Mesenchymal stem cell (in vitro differentiated cells and primary cell): ENCODE measurements at regions not wholly inside any gene's neighbourhood (a gene's known extent, or its start where the extent isn't known, plus 50 kb on each side); places are given as distances from the start of the nearest gene placed in this dataset.

Experiments
- DNase-seq: peaks from one replicate; pipeline ENCODE4 v3.0.0-alpha.2; 2013
- H2AFZ ChIP-seq: one replicate; pipeline ENCODE4 v1.6.1; 2013; ENCODE audit warnings: low read depth, mild to moderate bottlenecking, control low read depth, inconsistent platforms, low read length, moderate library complexity
- H2AK5ac ChIP-seq: 2 replicates; pipeline ENCODE4 v1.6.1; 2013; ENCODE audit warnings: low read length, moderate library complexity, mild to moderate bottlenecking, inconsistent platforms; ENCODE audit not compliant: severe bottlenecking
- H2BK120ac ChIP-seq: one replicate; pipeline ENCODE4 v1.6.1; 2013; ENCODE audit warnings: low read depth, mild to moderate bottlenecking, inconsistent platforms, low read length, moderate library complexity
- H2BK12ac ChIP-seq, 2 experiments: one replicate each; pipeline ENCODE4 v1.6.1; 2013; ENCODE audit warnings: inconsistent platforms in 2 of 2, low read length in 2 of 2, mild to moderate bottlenecking in 2 of 2, moderate library complexity in 2 of 2, control low read depth in 1 of 2
- H2BK15ac ChIP-seq: one replicate; pipeline ENCODE4 v1.6.1; 2013; ENCODE audit warnings: mild to moderate bottlenecking, low read depth, inconsistent platforms; ENCODE audit not compliant: poor library complexity, severe bottlenecking
- H2BK5ac ChIP-seq: 2 replicates; pipeline ENCODE4 v1.6.1; 2013; ENCODE audit warnings: low read depth, mild to moderate bottlenecking, low read length, control low read depth, inconsistent platforms; ENCODE audit not compliant: poor library complexity, severe bottlenecking
- H3K14ac ChIP-seq, 2 experiments: one replicate each; pipeline ENCODE4 v1.6.1; 2013; ENCODE audit warnings: inconsistent platforms in 2 of 2, low read length in 2 of 2, control low read depth in 1 of 2, mild to moderate bottlenecking in 1 of 2, moderate library complexity in 1 of 2
- H3K18ac ChIP-seq, 2 experiments: one replicate each; pipeline ENCODE4 v1.6.1; 2013; ENCODE audit warnings: inconsistent platforms in 2 of 2, low read length in 2 of 2, control low read depth in 1 of 2, low read depth in 1 of 2, mild to moderate bottlenecking in 1 of 2
- H3K23ac ChIP-seq, 2 experiments: one replicate each; pipeline ENCODE4 v1.6.1; 2013; ENCODE audit warnings: inconsistent platforms in 2 of 2, low read length in 2 of 2, mild to moderate bottlenecking in 2 of 2, moderate library complexity in 2 of 2, control low read depth in 1 of 2
- H3K27ac ChIP-seq: 2 replicates; pipeline ENCODE4 v1.5.1; 2013; ENCODE audit warnings: mild to moderate bottlenecking, moderate library complexity, low read length, control low read depth, inconsistent platforms; ENCODE audit not compliant: poor library complexity, severe bottlenecking
- H3K27me3 ChIP-seq, 2 experiments: 2 replicates each; pipeline versions ENCODE4 v1.6.1 to v1.7.0; 2013; ENCODE audit warnings: low read length in 2 of 2, mild to moderate bottlenecking in 2 of 2, moderate library complexity in 2 of 2, control low read depth in 1 of 2, inconsistent platforms in 1 of 2; ENCODE audit not compliant: control insufficient read depth in 1 of 2, insufficient read depth in 1 of 2
- H3K36me3 ChIP-seq, 2 experiments: 2 replicates each; pipeline versions ENCODE4 v1.6.1 to v1.7.0; 2013; ENCODE audit warnings: low read length in 2 of 2, control low read depth in 1 of 2, inconsistent platforms in 1 of 2, low read depth in 1 of 2, mild to moderate bottlenecking in 1 of 2; ENCODE audit not compliant: insufficient read depth in 2 of 2, control insufficient read depth in 1 of 2
- H3K4ac ChIP-seq, 2 experiments: one replicate each; pipeline ENCODE4 v1.6.1; 2013; ENCODE audit warnings: inconsistent platforms in 2 of 2, low read length in 2 of 2, mild to moderate bottlenecking in 2 of 2, moderate library complexity in 2 of 2, control low read depth in 1 of 2, low read depth in 1 of 2
- H3K4me1 ChIP-seq: 2 replicates; pipeline ENCODE4 v1.6.1; 2013; ENCODE audit warnings: low read depth, low read length, control low read depth; ENCODE audit not compliant: control insufficient read depth, insufficient read depth
- H3K4me2 ChIP-seq: 2 replicates; pipeline ENCODE4 v1.6.1; 2013; ENCODE audit warnings: low read length, mild to moderate bottlenecking, inconsistent platforms; ENCODE audit not compliant: poor library complexity, severe bottlenecking
- H3K4me3 ChIP-seq, 2 experiments: 2 replicates each; pipeline versions ENCODE4 v1.5.1 to v1.7.0; 2013; ENCODE audit warnings: low read length in 2 of 2, mild to moderate bottlenecking in 2 of 2, control low read depth in 1 of 2, low read depth in 1 of 2; ENCODE audit not compliant: insufficient read depth in 1 of 2
- H3K79me1 ChIP-seq: replicated peaks from 2 replicates; pipeline ENCODE4 v1.6.1; 2013; ENCODE audit warnings: mild to moderate bottlenecking, control low read depth, low read length, inconsistent platforms; ENCODE audit not compliant: poor library complexity, severe bottlenecking
- H3K9ac ChIP-seq: 2 replicates; pipeline ENCODE4 v1.7.0; 2013; ENCODE audit warnings: mild to moderate bottlenecking, low read length, moderate library complexity
- H3K9me3 ChIP-seq: 2 replicates; pipeline ENCODE4 v1.7.0; 2013; ENCODE audit warnings: mild to moderate bottlenecking, low read length; ENCODE audit not compliant: control insufficient read depth
- H4K8ac ChIP-seq: one replicate; pipeline ENCODE4 v1.6.1; 2013; ENCODE audit warnings: inconsistent platforms, mild to moderate bottlenecking, low read length, moderate library complexity
- H4K91ac ChIP-seq: one replicate; pipeline ENCODE4 v1.6.1; 2013; ENCODE audit warnings: mild to moderate bottlenecking, low read length, inconsistent platforms
- WGBS: methylation state at CpG from one replicate; pipeline ENCODE4 v1.1.7; 2013; ENCODE audit warnings: mixed read lengths; 5-methylcytosine and 5-hydroxymethylcytosine counted together

- Histone ChIP-seq H3K4me1 (no peaks in the 10 kb centered on the region), H3K18ac (no peak overlapping the region), H4K8ac (no peak overlapping the region), H3K9ac (no peak overlapping the region), H3K36me3 (no peaks in the 10 kb centered on the region), H2BK12ac (no peak overlapping the region), H3K4me2 (no peak overlapping the region), H4K91ac (no peak overlapping the region), H3K27ac (no peak overlapping the region), H3K4ac (no peak overlapping the region), H3K14ac (no peak overlapping the region), H2BK120ac (no peak overlapping the region), H3K23ac (no peak overlapping the region), H3K27me3 (peaks cover 0 to 5% of the 10 kb centered on the region in 2 experiments), H3K4me3 (no peak overlapping the region), H3K9me3 (peaks cover 6% of the 10 kb centered on the region), H2BK15ac (no peak overlapping the region), H2AK5ac (no peak overlapping the region), H3K79me1 (no peaks in the 10 kb centered on the region), H2BK5ac (no peak overlapping the region), H2AFZ (no peak overlapping the region)
- DNase-seq, result no peak
- WGBS, result 74% methylated on average over 25 of the region's 27 CpGs
Measured at GRCh38 chr16:65919145-65919985, 447.1 kb upstream of the CDH5 start.

DNA sequence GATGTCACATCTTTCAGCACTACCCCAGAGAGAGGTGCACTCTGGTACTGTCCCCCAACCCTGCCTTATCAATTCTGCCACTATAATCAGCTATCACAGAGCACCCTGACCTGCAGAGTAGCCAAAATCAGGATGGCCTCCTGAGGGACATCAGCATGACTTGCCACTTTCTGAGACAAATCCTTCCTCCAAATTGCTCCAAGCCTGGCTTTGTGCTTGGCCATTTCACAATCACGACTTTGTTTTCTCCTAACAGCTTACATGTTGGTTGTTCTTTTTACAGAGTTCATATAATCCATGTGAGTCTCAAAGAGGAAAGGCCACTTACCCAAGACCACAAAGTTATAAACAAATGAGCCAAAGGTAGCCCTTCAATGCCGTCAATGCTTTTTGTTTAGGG, 449.0 kb upstream of the CDH5 start:
- peaks cover 6% of the 10 kb centered on the region for H3K9me3 ChIP-seq
- H2BK12ac ChIP-seq, result no peak overlapping the region
- WGBS, result 46% methylated on average over 2 of the region's 2 CpGs
- H3K4me1 ChIP-seq, result no peaks in the 10 kb centered on the region
- H3K14ac ChIP-seq, result no peak overlapping the region
- no peak overlapping the region for H2BK15ac ChIP-seq
- no peak overlapping the region for H2BK120ac ChIP-seq
- peaks cover 0 to 5% of the 10 kb centered on the region in 2 experiments for H3K27me3 ChIP-seq
- H3K23ac ChIP-seq, result no peak overlapping the region
- no peak overlapping the region for H2BK5ac ChIP-seq
- H4K8ac ChIP-seq, result no peak overlapping the region
- no peak overlapping the region for H4K91ac ChIP-seq
- DNase-seq, result peak; percentile 32
- no peaks in the 10 kb centered on the region for H3K36me3 ChIP-seq
- no peaks in the 10 kb centered on the region for H3K79me1 ChIP-seq
- no peak overlapping the region for H2AK5ac ChIP-seq
- no peak overlapping the region for H3K4me2 ChIP-seq
- no peak overlapping the region for H3K9ac ChIP-seq
- H3K27ac ChIP-seq, result no peak overlapping the region
- H3K4ac ChIP-seq, result no peak overlapping the region
- no peak overlapping the region for H3K4me3 ChIP-seq
- H3K18ac ChIP-seq, result no peak overlapping the region
- peak overlapping the region; percentile 39 for H2AFZ ChIP-seq

- no peak overlapping the region for H3K18ac ChIP-seq
- H3K4ac ChIP-seq, result no peak overlapping the region
- no peak overlapping the region for H3K14ac ChIP-seq
- H3K4me3 ChIP-seq, result no peak overlapping the region
- H2AK5ac ChIP-seq, result no peak overlapping the region
- H3K27me3 ChIP-seq, result peaks cover 0 to 5% of the 10 kb centered on the region in 2 experiments
- no peak overlapping the region for H2BK5ac ChIP-seq
- no peak overlapping the region for H4K8ac ChIP-seq
- no peak for DNase-seq
- H3K4me1 ChIP-seq, result no peaks in the 10 kb centered on the region
- H2BK120ac ChIP-seq, result no peak overlapping the region
- H3K23ac ChIP-seq, result no peak overlapping the region
- no peak overlapping the region for H2BK15ac ChIP-seq
- no peak overlapping the region for H2AFZ ChIP-seq
- 50% methylated on average over 4 of the region's 4 CpGs for WGBS
- H3K4me2 ChIP-seq, result no peak overlapping the region
- no peak overlapping the region for H4K91ac ChIP-seq
- H2BK12ac ChIP-seq, result no peak overlapping the region
- no peaks in the 10 kb centered on the region for H3K36me3 ChIP-seq
- H3K9ac ChIP-seq, result no peak overlapping the region
- no peak overlapping the region for H3K27ac ChIP-seq
- H3K9me3 ChIP-seq, result peaks cover 6% of the 10 kb centered on the region
- H3K79me1 ChIP-seq, result no peaks in the 10 kb centered on the region
Measured at GRCh38 chr16:65916995-65917394, 449.5 kb upstream of the CDH5 start.

- WGBS, result 89% methylated on average over 4 of the region's 5 CpGs
- Histone ChIP-seq H2AFZ (no peak overlapping the region), H2BK120ac (no peak overlapping the region), H2BK12ac (no peak overlapping the region), H3K14ac (no peak overlapping the region), H3K4me1 (no peaks in the 10 kb centered on the region), H3K36me3 (no peaks in the 10 kb centered on the region), H3K79me1 (no peaks in the 10 kb centered on the region), H3K18ac (no peak overlapping the region), H3K23ac (no peak overlapping the region), H4K91ac (no peak overlapping the region), H3K4ac (no peak overlapping the region), H3K4me3 (no peak overlapping the region), H3K9ac (no peak overlapping the region), H2AK5ac (no peak overlapping the region), H3K4me2 (no peak overlapping the region), H2BK15ac (no peak overlapping the region), H2BK5ac (no peak overlapping the region), H4K8ac (no peak overlapping the region), H3K27me3 (peaks cover 0 to 3% of the 10 kb centered on the region in 2 experiments), H3K27ac (no peak overlapping the region), H3K9me3 (no peaks in the 10 kb centered on the region)
- no peak for DNase-seq
Measured at GRCh38 chr16:65910291-65910690, 456.2 kb upstream of the CDH5 start.
